Transverse colon (tissue), 4 donors: ENCODE measurements at regions not wholly inside any gene's neighbourhood (a gene's known extent, or its start where the extent isn't known, plus 50 kb on each side); places are given as distances from the start of the nearest gene placed in this dataset.

Experiments
- DNase-seq: peaks from one replicate; pipeline ENCODE4 v3.0.0-alpha.2; 2019
- H3K27ac ChIP-seq, 4 donors: fragments of 200-600 bp; sonication (generic); 2 replicates each; pipeline ENCODE4 v1.5.1; 2016 to 2018; ENCODE audit warnings: inconsistent platforms in 4 of 4
- H3K27me3 ChIP-seq: fragments of 200-600 bp; sonication (generic); 2 replicates; pipeline ENCODE4 v1.5.1; 2017; ENCODE audit warnings: inconsistent platforms
- H3K36me3 ChIP-seq, 4 donors: fragments of 200-600 bp; sonication (generic); 2 replicates each; pipeline ENCODE4 v1.5.1; 2017 to 2019; ENCODE audit warnings: inconsistent platforms in 4 of 4
- H3K4me1 ChIP-seq, 4 donors: fragments of 200-600 bp; sonication (generic); 2 replicates each; pipeline ENCODE4 v1.5.1; 2017 to 2020; ENCODE audit warnings: inconsistent platforms in 4 of 4
- H3K4me3 ChIP-seq, 4 donors: fragments of 200-600 bp; sonication (generic); 1 replicate in 1 of 4; 2 replicates in 3 of 4; pipeline versions ENCODE4 v1.5.1 to v1.6.1; 2017 to 2019; ENCODE audit warnings: inconsistent platforms in 4 of 4
- H3K9me3 ChIP-seq, 2 donors: fragments of 200-600 bp; sonication (generic); 2 replicates each; pipeline ENCODE4 v1.5.1; 2017 to 2019; ENCODE audit warnings: inconsistent platforms in 2 of 2
- CTCF ChIP-seq, 5 experiments: fragments of 200-600 bp in 3 of 5; fragments of 450-650 bp in 2 of 5; sonication (generic) in 3 of 5; IDR thresholded peaks; 1 replicate in 2 of 5; 2 replicates in 3 of 5; pipeline ENCODE4 v1.5.1; 2016 to 2017; ENCODE audit warnings: antibody characterized with exemption in 5 of 5, inconsistent platforms in 3 of 5, mild to moderate bottlenecking in 2 of 5, moderate library complexity in 1 of 5
- EP300 ChIP-seq: sonication (generic); formaldehyde crosslinking; IDR thresholded peaks from one replicate; pipeline ENCODE4 v1.6.1; 2017; ENCODE audit warnings: antibody characterized with exemption, low read depth
- POLR2A ChIP-seq: fragments of 450-650 bp; IDR thresholded peaks from one replicate; pipeline ENCODE4 v1.6.1; 2016; ENCODE audit warnings: antibody characterized with exemption, mild to moderate bottlenecking, moderate library complexity
- POLR2AphosphoS5 ChIP-seq, 3 donors: sonication (generic); formaldehyde crosslinking; IDR thresholded peaks; one replicate each; pipeline ENCODE4 v1.6.1; 2016; ENCODE audit warnings: antibody characterized with exemption in 3 of 3
- WGBS, 2 donors: methylation state at CpG; one replicate each; pipeline ENCODE4 v1.1.5; 2018; ENCODE audit warnings: low coverage in 1 of 2; 5-methylcytosine and 5-hydroxymethylcytosine counted together
- in situ Hi-C, 4 donors: fragments of 200-750 bp; cut with MboI; loops; one replicate each; pipeline versions ENCODE4 v1.15.0 to v1.15.1; 2017; ENCODE audit warnings: low sequenced_read_pairs in 3 of 4, low pct_ligation_motif_present in 1 of 4, low pct_unique_long_range_greater_than_20kb in 1 of 4
- intact Hi-C: fragments of 100-400 bp; cut with DNase I; formaldehyde crosslinking; loops from one replicate; pipeline ENCODE4 v1.15.1; 2023; ENCODE audit warnings: low total_unique reads

- Histone ChIP-seq H3K27me3 (no peaks in the 10 kb centered on the region), H3K9me3 (no peaks in the 10 kb centered on the region), H3K27ac (no peak overlapping the region), H3K4me3 (no peak overlapping the region), H3K36me3 (no peaks in the 10 kb centered on the region), H3K4me1 (no peaks in the 10 kb centered on the region)
- intact Hi-C loops = no loop called here
- no peak for DNase-seq
- in situ Hi-C loops = no loop called here
- WGBS, 2 donors = 69 to 74% methylated on average over 3 of the region's 3 CpGs
- no peak for TF ChIP-seq EP300
- TF ChIP-seq POLR2AphosphoS5 (IDR thresholded peaks at IDR 0.05) = no peak
Measured at GRCh38 chr13:39909634-39910033, 254.2 kb downstream of the COG6 start.

- in situ Hi-C loops (no loop called here), intact Hi-C loops (no loop called here)
- WGBS, 2 donors = 43 to 69% methylated on average over 1 of the region's 1 CpG
- no peak for DNase-seq
- Histone ChIP-seq H3K27me3 (no peaks in the 10 kb centered on the region), H3K27ac (no peak overlapping the region), H3K36me3 (no peaks in the 10 kb centered on the region), H3K9me3 (no peaks in the 10 kb centered on the region), H3K4me3 (no peak overlapping the region), H3K4me1 (no peaks in the 10 kb centered on the region)
- TF ChIP-seq POLR2A (no peak), POLR2AphosphoS5 (IDR thresholded peaks at IDR 0.05) (no peak), CTCF (IDR thresholded peaks at IDR 0.05) (no peak), EP300 (no peak)
Measured at GRCh38 chr13:39910041-39910440, 254.6 kb downstream of the COG6 start.

GRCh38 chr13:39910833-39911232, 255.4 kb downstream of the COG6 start:
- Histone ChIP-seq H3K36me3 (no peaks in the 10 kb centered on the region), H3K27ac (no peak overlapping the region), H3K4me3 (no peak overlapping the region), H3K27me3 (no peaks in the 10 kb centered on the region), H3K4me1 (no peaks in the 10 kb centered on the region), H3K9me3 (no peaks in the 10 kb centered on the region)
- DNase-seq = no peak
- TF ChIP-seq POLR2A = no peak
- TF ChIP-seq EP300 = no peak
- TF ChIP-seq POLR2AphosphoS5 (IDR thresholded peaks at IDR 0.05) = no peak
- TF ChIP-seq CTCF (IDR thresholded peaks at IDR 0.05) = no peak
- in situ Hi-C loops = no loop called here
- intact Hi-C loops = no loop called here

GRCh38 chr13:39913339-39913738, 257.9 kb downstream of the COG6 start:
- in situ Hi-C loops = no loop called here
- TF ChIP-seq EP300 = no peak
- no peak for TF ChIP-seq POLR2AphosphoS5 (IDR thresholded peaks at IDR 0.05)
- TF ChIP-seq POLR2A = no peak
- no peak for TF ChIP-seq CTCF (IDR thresholded peaks at IDR 0.05)
- no peak for DNase-seq
- Histone ChIP-seq H3K27me3 (no peaks in the 10 kb centered on the region), H3K4me3 (no peak overlapping the region), H3K4me1 (no peaks in the 10 kb centered on the region), H3K36me3 (no peaks in the 10 kb centered on the region), H3K27ac (no peak overlapping the region), H3K9me3 (no peaks in the 10 kb centered on the region)
- 81% methylated on average over 4 of the region's 4 CpGs; no CpG with 5 or more reads in 1 of the 2 donors for WGBS, 2 donors
- intact Hi-C loops = no loop called here

- H3K27ac ChIP-seq = no peak overlapping the region
Measured at GRCh38 chr13:39913928-39914327, 258.5 kb downstream of the COG6 start.

More at GRCh38 chr13:39913928-39914327, 258.5 kb downstream of the COG6 start:
- Histone ChIP-seq H3K36me3 (no peaks in the 10 kb centered on the region), H3K9me3 (no peaks in the 10 kb centered on the region), H3K4me3 (no peak overlapping the region), H3K27me3 (no peaks in the 10 kb centered on the region), H3K4me1 (no peaks in the 10 kb centered on the region)
- in situ Hi-C loops = no loop called here
- intact Hi-C loops = no loop called here
- no peak for DNase-seq
- WGBS, 2 donors = 59 to 61% methylated on average over 2 of the region's 2 CpGs
- TF ChIP-seq CTCF (IDR thresholded peaks at IDR 0.05) = no peak
- TF ChIP-seq POLR2AphosphoS5 (IDR thresholded peaks at IDR 0.05) = no peak
- no peak for TF ChIP-seq POLR2A
- no peak for TF ChIP-seq EP300
